Loucy (cell line): ENCODE measurements at regions not wholly inside any gene's neighbourhood (a gene's known extent, or its start where the extent isn't known, plus 50 kb on each side); places are given as distances from the start of the nearest gene placed in this dataset.
"Not testable (repeated sequence)": the region's sequence is repeated elsewhere in the genome, so short reads cannot be mapped to it uniquely, and the experiment has no call there.

Experiments used
- H2AFZ ChIP-seq: fragments of 200-600 bp; sonication (generic); 2 replicates; pipeline ENCODE4 v1.6.0; 2016; ENCODE audit warnings: antibody characterized with exemption, mild to moderate bottlenecking, low read length, moderate library complexity
- H3F3A ChIP-seq: fragments of 200-600 bp; 2 replicates; pipeline ENCODE4 v1.6.0; 2016; ENCODE audit warnings: antibody characterized with exemption, low read depth, mild to moderate bottlenecking
- H3K27me3 ChIP-seq: fragments of 200-600 bp; sonication (generic); 2 replicates; pipeline ENCODE4 v1.6.1; 2014; ENCODE audit warnings: low read length, mild to moderate bottlenecking; ENCODE audit not compliant: insufficient read depth, poor library complexity, severe bottlenecking
- H3K36me3 ChIP-seq: fragments of 200-600 bp; sonication (generic); 2 replicates; pipeline ENCODE4 v1.6.1; 2016; ENCODE audit warnings: low read length; ENCODE audit not compliant: insufficient read depth
- H3K4me1 ChIP-seq: fragments of 200-600 bp; sonication (generic); 2 replicates; pipeline ENCODE4 v1.5.1; 2014; ENCODE audit warnings: low read length, mild to moderate bottlenecking; ENCODE audit not compliant: insufficient read depth, poor library complexity, severe bottlenecking
- H3K4me2 ChIP-seq: fragments of 200-600 bp; sonication (generic); 2 replicates; pipeline ENCODE4 v1.6.0; 2014; ENCODE audit warnings: antibody characterized with exemption, low read length, low read depth, mild to moderate bottlenecking; ENCODE audit not compliant: poor library complexity, severe bottlenecking
- H3K4me3 ChIP-seq: fragments of 200-600 bp; sonication (generic); 2 replicates; pipeline ENCODE4 v1.5.1; 2014; ENCODE audit warnings: low read length, mild to moderate bottlenecking, mixed read lengths; ENCODE audit not compliant: poor library complexity, severe bottlenecking
- H3K79me2 ChIP-seq: fragments of 200-600 bp; sonication (generic); 2 replicates; pipeline ENCODE4 v1.6.1; 2014; ENCODE audit warnings: low read length; ENCODE audit not compliant: insufficient read depth
- H3K9ac ChIP-seq: fragments of 200-600 bp; sonication (generic); 2 replicates; pipeline ENCODE4 v1.6.0; 2014; ENCODE audit warnings: mild to moderate bottlenecking, low read depth, low read length, moderate library complexity; ENCODE audit not compliant: poor library complexity, severe bottlenecking
- H3K9me2 ChIP-seq: fragments of 200-600 bp; sonication (generic); replicated peaks from 2 replicates; pipeline ENCODE4 v1.6.1; 2016; ENCODE audit warnings: low read depth, low read length, mixed read lengths
- H3K9me3 ChIP-seq: fragments of 200-600 bp; sonication (generic); 2 replicates; pipeline ENCODE4 v1.6.1; 2014; ENCODE audit warnings: mild to moderate bottlenecking, antibody characterized with exemption, low read length, low read depth; ENCODE audit not compliant: insufficient read depth
- H4K20me1 ChIP-seq: fragments of 200-600 bp; sonication (generic); 2 replicates; pipeline ENCODE4 v1.6.0; 2014; ENCODE audit warnings: antibody characterized with exemption, low read length, mild to moderate bottlenecking; ENCODE audit not compliant: insufficient read depth, poor library complexity, severe bottlenecking
- EZH2phosphoT487 ChIP-seq: fragments of 200-600 bp; IDR thresholded peaks from 2 replicates; pipeline ENCODE4 v1.6.1; 2018; ENCODE audit warnings: antibody characterized with exemption, mild to moderate bottlenecking, moderate library complexity, borderline replicate concordance
- TF ChIP-seq, protein P1 (sequence below): fragments of 200-600 bp; sonication (generic); conservative IDR thresholded peaks from 2 replicates; pipeline ENCODE4 v1.5.1; 2014; ENCODE audit warnings: mild to moderate bottlenecking, antibody characterized with exemption, low read length

DNA sequence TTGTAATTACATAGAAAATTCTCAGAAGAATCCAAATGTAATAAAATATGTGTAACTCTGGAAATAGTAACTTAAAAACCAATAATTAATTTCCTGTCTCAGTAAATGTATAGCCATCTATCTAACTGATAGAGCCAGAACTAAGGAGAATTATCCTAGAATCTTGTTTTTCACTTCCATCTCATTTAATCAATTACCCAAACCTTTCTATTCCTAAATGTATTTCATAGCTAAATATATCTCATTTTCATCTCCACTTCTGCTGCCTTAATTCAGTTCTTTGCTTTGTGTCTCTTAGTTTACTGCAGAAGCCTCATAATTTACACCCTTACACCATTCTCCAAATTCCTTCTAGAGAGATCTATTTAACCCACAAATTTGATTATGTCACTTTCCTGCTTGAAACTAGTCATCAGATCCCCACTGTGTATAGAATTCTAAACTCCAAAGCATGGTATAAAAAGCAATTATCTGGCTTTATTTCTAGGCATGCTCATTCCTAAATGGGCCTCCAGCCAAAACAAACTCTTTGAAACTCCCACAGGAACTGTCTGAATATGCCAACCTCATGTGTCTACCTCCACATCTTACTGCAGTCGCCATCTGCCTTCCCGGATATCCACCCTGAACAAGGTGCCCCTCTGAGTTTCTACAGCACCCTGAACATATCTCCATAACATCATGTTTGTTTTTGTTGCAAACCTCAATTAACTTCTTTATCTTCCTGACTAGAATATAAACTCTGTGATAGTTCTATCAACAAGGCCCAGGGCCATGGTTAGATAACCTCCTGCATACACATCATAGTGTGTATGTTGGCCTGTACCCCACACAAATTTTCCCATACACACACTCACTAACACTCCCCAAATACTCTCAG, 70.5 kb upstream of the ADTRP start:
- no peaks in the 10 kb centered on the region for H3K9me3 ChIP-seq
- H3K9me2 ChIP-seq: no peaks in the 10 kb centered on the region
- H4K20me1 ChIP-seq: no peaks in the 10 kb centered on the region
- no peaks in the 10 kb centered on the region for H3K79me2 ChIP-seq
- H2AFZ ChIP-seq: no peak overlapping the region
- no peaks in the 10 kb centered on the region for H3F3A ChIP-seq
- no peaks in the 10 kb centered on the region for H3K27me3 ChIP-seq
- TF ChIP-seq EZH2phosphoT487: no peak
- TF ChIP-seq, protein P1, sequence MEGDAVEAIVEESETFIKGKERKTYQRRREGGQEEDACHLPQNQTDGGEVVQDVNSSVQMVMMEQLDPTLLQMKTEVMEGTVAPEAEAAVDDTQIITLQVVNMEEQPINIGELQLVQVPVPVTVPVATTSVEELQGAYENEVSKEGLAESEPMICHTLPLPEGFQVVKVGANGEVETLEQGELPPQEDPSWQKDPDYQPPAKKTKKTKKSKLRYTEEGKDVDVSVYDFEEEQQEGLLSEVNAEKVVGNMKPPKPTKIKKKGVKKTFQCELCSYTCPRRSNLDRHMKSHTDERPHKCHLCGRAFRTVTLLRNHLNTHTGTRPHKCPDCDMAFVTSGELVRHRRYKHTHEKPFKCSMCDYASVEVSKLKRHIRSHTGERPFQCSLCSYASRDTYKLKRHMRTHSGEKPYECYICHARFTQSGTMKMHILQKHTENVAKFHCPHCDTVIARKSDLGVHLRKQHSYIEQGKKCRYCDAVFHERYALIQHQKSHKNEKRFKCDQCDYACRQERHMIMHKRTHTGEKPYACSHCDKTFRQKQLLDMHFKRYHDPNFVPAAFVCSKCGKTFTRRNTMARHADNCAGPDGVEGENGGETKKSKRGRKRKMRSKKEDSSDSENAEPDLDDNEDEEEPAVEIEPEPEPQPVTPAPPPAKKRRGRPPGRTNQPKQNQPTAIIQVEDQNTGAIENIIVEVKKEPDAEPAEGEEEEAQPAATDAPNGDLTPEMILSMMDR: no peak
- H3K36me3 ChIP-seq: no peaks in the 10 kb centered on the region
- H3K4me1 ChIP-seq: no peaks in the 10 kb centered on the region
- no peak overlapping the region for H3K9ac ChIP-seq
- H3K4me2 ChIP-seq: no peak overlapping the region
- H3K4me3 ChIP-seq: no peak overlapping the region

DNA sequence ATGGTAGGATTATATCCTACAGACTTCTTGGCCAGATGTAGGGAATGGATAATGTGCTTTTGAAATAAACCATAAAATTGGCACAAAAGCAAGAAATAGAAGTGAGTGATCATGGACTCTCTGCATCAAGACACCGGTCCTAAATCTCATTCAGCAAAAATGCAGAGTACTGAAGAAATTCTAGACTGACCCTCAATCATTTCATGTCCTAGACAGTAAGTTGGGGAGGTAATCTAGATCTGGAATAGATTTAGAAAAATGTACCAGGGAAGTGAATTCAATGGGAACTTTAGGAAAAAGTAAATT, 69.7 kb upstream of the ADTRP start:
- no peaks in the 10 kb centered on the region for H3F3A ChIP-seq
- H3K79me2 ChIP-seq: no peaks in the 10 kb centered on the region
- H3K9me3 ChIP-seq: no peaks in the 10 kb centered on the region
- no peaks in the 10 kb centered on the region for H3K9me2 ChIP-seq
- no peak overlapping the region for H3K4me2 ChIP-seq
- H2AFZ ChIP-seq: no peak overlapping the region
- TF ChIP-seq EZH2phosphoT487: no peak
- TF ChIP-seq, protein P1: no peak
- no peak overlapping the region for H3K9ac ChIP-seq
- H3K4me3 ChIP-seq: no peak overlapping the region
- no peaks in the 10 kb centered on the region for H3K36me3 ChIP-seq
- no peaks in the 10 kb centered on the region for H3K4me1 ChIP-seq
- H4K20me1 ChIP-seq: no peaks in the 10 kb centered on the region
- H3K27me3 ChIP-seq: no peaks in the 10 kb centered on the region

DNA sequence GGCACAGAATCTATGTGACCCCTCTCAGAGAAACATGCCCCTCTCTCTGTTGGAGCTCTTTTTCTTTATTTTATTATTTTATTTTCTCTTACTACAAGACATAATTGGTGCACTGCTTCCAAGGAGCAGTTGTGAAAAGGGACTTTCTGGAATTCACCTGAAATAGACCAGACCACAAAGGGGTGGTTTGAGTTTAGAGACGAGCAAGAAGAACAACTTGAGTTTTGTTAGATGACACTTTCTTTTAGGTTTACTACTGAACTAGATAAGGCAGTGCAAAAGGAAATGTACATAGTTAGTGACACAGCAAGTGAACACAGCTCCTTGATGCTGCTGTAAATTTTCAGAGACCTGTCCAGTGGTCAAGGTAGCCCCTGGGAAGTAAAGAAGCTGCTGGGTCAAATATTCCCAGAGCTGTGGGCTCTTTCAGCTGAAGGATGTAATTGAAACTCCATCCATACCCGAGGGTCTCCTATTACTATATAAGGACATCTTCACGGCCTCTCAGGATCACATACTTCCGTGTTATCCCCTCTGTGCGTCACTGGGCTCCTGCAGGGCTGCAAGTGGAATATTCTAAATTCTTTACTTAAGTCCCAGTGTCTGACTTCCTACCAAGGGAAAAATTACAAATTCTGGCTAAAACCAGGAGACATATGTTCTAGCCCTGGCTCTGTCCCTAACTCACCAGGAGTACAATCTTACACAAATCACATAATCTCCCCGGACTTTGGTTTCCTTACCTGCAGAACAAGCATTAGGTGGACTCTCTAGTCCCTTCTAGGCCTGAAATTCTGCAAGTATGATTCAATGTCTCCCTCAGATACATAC, 69.1 kb upstream of the ADTRP start:
- TF ChIP-seq, protein P1: no peak
- TF ChIP-seq EZH2phosphoT487: no peak
- Histone ChIP-seq H2AFZ (no peak overlapping the region), H3F3A (no peaks in the 10 kb centered on the region), H3K4me3 (no peak overlapping the region), H3K27me3 (no peaks in the 10 kb centered on the region), H3K79me2 (no peaks in the 10 kb centered on the region), H3K36me3 (no peaks in the 10 kb centered on the region), H3K4me1 (no peaks in the 10 kb centered on the region), H4K20me1 (no peaks in the 10 kb centered on the region), H3K4me2 (no peak overlapping the region), H3K9ac (no peak overlapping the region), H3K9me2 (no peaks in the 10 kb centered on the region), H3K9me3 (no peaks in the 10 kb centered on the region)

DNA sequence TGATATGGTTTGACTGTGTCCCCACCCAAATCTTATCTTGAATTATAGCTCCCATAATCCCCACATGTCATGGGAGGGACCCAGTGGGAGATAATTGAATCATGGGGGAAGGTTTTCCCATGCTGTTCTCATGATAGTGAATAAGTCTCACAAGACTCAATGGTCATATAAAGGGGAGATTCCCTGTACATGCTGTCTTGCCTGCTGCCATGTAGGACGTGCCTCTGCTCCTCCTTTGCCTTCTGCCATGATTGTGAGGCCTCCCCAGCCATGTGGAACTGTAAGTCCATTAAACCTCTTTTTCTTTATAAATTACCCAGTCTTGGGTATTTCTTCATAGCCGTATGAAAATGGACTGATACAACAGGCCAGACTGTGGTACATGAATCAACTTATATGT, 68.5 kb upstream of the ADTRP start:
- H3K4me2 ChIP-seq, H3K9ac ChIP-seq, H3K4me1 ChIP-seq, H3K79me2 ChIP-seq, H3K27me3 ChIP-seq, H3F3A ChIP-seq, H3K36me3 ChIP-seq, H3K9me2 ChIP-seq, H2AFZ ChIP-seq, H3K4me3 ChIP-seq, H3K9me3 ChIP-seq, H4K20me1 ChIP-seq: not testable (repeated sequence)
